Activated gamma-delta T cell treated with anti-CD3 and anti-CD28 coated beads, Interleukin-2, amount 50 U/mL, for 16 hours (primary cell): ENCODE measurements at regions not wholly inside any gene's neighbourhood (a gene's known extent, or its start where the extent isn't known, plus 50 kb on each side); places are given as distances from the start of the nearest gene placed in this dataset.
"Not testable (repeated sequence)": the region's sequence is repeated elsewhere in the genome, so short reads cannot be mapped to it uniquely, and the experiment has no call there.

ENCODE experiments used
- DNase-seq: peaks from one replicate; pipeline ENCODE4 v3.0.0-alpha.2; 2020; ENCODE audit warnings: low read depth

DNA sequence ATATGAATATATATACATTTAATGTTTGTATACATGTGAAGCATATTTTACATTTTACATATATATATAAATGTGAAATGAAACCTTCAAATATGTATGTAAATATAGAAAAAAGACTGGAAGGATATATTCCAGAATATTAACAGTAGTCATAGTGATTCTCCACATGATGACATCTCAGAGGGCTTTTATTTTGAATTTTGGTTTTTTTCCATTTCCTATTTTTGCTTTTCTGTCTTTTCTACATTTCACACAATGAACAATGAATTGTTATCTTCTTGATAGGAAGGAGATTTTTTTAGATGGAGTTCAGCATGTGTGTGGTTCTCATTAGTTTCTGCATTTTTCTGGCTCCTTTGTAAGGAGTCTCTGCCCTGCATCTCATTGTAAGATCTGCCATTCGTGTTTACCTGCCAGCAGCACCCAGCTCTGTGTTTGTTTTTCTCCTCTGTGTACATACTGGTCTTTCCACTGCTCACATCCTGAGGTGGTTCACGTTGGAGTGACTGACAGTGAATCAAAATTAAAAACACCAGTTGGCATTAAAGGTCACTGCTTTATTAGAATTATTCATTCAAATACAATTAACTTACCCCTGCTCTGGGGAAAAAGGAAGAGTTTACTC is 425.3 kb upstream of the MDFIC2 start:
- no peak for DNase-seq

DNA sequence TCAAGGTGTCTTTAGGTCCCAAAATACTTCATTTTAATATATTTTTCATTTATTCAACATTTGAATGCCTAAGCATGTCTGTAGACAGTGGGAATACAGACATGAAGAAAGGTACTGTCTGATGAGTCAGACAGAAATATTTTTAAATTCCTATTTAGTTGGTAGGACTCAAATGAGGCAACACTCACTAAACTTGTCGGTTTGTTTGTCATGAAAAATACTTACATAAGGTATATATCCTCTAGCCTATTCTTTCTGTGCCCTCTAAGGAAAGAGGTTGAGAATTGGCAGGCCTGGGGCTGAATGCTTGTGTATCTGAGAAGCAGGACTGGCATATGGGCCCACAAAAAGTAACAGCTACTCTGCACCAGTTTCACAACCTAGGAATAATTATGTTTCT is 423.6 kb upstream of the MDFIC2 start:
- no peak for DNase-seq

DNA sequence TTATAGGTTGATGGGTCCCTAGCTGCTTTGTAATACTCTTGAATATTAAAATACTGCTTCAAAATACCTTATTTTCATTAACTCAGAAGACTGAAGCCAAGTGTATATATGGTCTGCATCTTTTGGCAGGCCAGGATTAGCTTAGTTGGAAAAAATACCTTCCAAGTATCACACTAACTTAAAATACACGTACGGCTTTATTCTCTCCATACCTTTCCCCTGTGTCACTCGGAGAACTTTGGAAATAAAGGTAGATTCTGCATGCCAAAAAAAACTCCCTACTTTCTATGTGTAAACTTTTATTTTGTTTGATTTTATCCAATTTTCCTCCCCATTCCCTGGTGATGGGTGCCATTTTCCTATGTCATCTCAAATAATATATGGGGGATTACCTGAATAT is 422.3 kb upstream of the MDFIC2 start:
- DNase-seq, result no peak

DNA sequence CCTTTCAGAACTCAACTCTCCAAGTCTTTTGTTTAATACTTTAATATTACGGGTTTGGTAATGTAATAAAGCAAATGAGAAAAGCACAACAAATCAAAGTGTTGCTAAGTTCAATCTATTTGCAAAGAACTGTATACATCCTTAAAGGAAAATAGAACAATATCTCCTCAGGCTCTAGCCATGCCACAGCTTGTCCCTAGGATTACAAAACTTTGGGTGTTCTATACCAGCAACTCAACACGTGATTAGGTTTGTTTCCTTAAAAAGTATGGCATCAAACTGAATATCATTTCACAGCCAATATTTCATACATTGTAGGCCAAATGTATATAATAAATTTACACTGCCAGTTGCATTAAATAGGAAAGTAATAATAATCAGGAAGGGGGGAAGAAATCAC is 418.6 kb upstream of the MDFIC2 start:
- no peak for DNase-seq

DNA sequence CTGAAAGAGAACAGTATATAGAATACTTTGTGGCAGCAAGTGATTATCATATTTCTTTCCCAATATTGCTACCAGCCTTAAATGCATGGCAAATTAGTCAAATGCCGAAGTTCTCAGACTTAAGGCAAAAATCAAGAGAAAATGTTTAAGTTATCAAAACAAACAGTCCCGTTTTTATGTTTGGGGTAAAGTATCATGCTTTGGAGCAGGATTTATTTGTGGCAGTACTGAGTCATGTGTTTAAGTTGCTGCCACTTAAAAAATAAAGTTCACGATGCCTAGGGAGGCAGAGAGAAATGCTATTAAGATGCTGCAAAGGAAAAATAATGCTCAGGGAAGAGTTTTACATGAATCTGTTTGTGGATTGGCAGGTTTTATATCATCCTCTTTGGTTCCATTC is 417.4 kb upstream of the MDFIC2 start:
- no peak for DNase-seq

DNA sequence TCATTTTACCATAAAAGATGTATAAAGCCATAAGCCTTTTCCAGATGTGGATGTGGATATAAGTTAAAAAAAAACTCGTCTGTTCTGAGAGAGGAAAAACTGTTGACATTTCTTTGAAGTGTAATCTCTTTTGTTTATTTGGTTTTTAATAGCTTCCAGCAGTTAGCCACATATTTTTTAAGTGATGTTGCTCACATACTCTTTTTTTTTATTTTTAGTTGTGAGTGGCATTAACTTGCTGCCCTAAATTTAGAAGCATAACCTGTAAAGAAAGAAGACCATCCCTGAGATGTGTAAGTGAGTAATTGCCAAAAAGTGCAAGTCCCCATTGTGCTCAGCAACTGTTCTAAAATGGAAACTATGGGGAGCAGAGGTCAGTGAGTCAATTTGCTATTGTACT is 415.9 kb upstream of the MDFIC2 start:
- DNase-seq, result no peak

DNA sequence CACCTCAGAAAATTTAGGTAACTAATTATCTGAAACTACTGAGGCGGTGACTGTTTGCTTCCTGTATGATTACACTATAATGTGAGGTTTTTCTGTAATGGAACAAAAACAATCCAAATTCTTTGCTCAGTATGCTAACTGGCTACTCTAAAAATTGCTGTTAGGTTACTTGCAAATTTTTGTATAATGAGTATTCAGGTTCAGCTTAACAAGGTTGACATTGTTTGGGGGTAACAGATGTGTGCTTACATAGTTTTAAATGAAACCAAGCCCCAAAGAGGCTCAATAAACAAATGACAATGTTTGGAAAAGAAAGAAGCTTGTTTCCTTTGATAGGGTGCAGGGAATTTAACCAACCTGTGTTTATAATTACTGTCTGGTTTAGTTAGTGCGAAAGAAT is 414.5 kb upstream of the MDFIC2 start:
- no peak for DNase-seq

DNA sequence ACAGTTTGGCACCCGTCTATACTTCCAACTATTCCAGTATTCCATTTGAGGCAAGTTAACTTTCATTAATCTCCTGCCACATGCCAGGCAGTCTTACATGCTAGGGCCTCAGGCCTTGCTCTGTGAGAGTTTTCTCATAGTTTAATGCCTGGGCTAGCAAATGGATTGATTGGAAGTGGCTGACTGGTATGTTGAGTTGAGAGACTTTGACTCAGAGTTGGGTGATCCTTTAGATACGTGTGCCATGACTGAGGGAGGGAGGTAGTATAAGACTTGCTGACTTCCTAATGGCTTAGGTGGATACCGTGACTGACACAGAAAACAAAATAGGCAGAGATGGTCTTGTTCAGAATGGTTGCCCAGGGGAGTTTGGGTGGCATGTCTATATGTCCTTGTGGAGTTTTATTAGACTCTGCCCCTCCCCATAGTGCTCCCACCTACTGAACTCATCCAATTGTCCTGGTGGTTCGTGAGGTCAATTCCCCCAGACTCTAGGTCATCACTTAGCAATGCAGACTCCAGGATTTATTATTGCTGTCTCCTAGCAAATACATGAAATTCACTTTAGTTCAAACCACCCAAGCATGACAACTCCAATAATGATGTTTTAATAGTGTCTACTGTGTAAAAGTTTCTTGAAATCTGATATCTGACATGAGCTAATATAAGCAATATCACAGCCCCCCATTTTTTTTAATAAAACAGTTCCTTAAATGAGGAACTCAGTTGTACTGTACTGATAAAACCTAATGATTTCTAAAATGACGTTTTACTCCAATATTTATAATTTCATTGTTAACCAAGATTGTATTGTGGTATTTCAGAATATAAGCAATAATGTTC is 413.9 kb upstream of the MDFIC2 start:
- no peak for DNase-seq

DNA sequence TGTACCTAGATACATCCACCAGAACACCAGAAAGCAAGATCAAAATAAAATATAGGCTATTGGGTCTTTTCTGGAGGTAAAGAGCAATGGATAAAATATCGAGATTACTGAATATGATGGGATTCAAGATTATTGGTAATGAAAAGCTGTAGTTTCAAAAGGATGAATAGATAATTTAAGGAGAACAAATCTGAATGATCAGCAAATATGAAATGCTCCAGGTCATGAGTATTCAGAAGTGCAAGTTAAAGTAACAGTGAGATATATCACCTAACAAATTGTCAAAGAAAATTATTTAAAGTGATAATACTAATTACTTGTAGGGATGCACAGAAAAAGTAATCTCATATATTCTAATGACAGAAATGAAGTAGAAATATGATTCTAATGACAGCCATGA is 409.6 kb upstream of the MDFIC2 start:
- no peak for DNase-seq

DNA sequence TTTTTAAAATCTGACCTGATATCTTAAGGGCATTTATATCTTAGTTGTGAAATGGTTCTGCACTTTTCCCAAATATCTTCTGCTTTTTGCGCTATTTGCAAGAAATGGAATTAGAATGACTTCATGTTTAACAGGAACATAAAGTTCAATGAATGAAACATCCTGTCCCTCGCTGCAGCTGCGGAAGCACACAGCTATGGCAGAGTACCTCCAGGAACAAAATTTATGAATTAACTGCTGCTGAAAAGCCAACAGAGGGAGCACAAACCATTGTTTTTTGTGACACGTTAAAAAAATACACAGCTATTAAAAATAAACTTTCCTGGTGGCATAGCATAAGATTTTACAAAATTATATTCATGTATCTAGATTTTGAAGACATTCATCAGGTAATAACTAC is 404.4 kb upstream of the MDFIC2 start:
- DNase-seq, result no peak

DNA sequence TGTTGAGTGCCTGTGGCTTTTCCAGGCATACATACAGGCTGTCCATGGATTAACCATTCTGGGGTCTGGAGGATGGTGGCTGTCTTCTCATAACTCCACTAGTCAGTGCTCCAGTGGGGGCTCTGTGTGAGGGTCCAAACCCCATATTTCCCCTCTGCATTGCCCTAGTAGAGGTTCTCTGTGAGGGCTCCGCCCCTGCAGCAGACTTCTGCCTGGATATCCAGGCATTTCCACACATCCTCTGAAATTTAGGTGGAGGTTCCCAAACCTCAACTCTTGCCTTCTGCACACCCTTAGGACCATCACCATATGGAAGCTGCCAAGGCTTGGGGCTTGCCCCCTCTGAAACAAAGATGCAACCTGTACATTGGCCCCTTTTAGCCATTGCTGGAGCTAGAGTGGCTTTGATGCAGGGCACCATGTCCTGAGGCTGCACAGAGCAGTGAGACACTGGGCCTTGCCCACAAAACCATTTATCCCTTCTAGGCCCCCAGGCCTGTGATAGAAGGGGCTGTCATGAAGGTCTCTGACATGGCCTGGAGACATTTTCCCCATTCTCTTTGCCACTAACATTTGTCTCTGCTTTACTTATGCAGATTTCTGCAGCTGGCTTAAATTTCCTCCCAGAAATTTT is 400.1 kb upstream of the MDFIC2 start:
- DNase-seq, result no peak

DNA sequence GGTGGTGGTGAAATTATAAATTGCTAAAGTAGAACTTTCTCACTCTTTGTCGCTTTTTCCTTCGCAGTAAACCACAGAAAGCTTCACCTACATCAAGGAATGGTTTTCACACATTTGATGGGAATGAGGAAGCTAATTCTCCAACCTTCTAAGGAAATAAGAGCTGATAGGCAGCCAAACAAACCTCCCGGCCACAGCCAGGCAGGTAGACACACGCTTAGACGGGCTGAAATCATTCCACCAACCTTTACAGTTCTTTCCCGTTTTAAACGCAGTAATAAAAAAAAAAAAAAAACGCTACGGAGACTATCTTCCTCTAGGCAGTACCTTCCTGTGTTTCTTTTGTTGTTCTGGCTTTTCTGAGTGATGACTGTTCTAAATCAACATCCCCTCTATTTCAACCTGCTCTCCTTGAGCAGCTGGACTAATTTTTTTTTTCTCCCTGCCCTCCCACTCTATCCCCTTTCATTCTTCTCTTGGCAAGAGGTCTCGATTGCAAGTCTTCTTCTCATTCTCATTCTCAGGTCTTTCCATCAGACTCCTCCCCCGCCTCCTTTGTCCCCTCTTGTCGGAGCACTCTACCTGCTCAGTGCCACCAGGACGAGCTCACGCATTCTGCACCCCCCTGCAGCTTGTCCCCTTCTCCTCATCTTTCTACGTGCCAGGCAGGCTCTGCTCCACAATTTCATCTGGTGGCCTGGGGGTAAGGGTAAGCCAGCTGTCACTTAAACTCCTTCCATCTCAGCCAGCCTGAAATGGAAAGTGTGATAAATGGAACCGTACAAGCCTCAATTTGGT is 391.1 kb upstream of the MDFIC2 start:
- DNase-seq, result no peak

DNA sequence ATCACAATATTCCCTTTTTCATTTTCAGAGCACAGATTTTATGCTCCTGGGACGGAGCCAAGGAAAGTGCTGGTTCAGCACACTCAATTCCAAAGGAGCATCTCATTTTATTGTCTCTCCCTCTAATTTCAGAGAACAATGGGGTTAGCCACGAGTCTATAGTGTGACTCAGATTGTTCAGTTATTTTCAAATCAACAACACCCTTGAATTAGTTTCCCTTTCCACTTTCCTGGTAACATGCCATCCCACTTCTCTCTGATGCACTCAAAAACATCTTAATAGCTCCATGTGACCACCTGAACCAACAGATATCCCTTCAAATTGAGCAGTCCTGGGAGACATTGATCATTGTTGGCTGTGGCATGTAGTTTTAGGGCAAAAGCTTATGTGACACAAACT is 389.7 kb upstream of the MDFIC2 start:
- no peak for DNase-seq

DNA sequence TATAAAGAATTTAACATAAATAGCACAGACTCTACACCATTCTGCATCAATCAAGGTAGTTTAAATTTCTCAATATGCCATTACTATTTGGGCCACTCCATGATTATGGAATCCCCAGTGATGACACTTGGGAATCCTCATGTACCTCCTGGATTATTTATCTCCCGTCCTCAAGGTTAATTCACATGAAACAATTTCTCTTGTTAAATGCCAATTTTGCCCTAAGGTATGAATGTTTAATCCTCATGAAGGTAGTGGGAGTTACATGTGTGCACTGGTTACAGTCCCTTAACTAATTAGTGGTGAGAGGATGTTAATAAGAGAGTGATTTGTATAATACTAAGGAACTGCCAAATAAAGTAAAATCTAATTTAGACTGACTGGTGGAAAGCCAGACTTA is 372.3 kb upstream of the MDFIC2 start:
- DNase-seq, result no peak

DNA sequence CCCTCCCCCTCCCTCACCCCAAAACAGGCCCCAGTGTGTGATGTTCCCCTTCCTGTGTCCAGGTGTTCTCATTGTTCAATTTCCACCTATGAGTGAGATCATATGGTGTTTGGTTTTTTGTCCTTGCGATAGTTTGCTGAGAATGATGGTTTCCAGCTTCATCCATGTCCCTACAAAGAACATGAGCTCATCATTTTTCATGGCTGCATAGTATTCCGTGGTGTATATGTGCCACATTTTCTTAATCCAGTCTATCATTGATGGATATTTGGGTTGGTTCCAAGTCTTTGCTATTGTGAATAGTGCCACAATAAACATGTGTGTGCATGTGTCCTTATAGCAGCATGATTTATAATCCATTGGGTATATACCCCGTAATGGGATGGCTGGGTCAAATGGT is 363.4 kb upstream of the MDFIC2 start:
- DNase-seq, result not testable (repeated sequence)

DNA sequence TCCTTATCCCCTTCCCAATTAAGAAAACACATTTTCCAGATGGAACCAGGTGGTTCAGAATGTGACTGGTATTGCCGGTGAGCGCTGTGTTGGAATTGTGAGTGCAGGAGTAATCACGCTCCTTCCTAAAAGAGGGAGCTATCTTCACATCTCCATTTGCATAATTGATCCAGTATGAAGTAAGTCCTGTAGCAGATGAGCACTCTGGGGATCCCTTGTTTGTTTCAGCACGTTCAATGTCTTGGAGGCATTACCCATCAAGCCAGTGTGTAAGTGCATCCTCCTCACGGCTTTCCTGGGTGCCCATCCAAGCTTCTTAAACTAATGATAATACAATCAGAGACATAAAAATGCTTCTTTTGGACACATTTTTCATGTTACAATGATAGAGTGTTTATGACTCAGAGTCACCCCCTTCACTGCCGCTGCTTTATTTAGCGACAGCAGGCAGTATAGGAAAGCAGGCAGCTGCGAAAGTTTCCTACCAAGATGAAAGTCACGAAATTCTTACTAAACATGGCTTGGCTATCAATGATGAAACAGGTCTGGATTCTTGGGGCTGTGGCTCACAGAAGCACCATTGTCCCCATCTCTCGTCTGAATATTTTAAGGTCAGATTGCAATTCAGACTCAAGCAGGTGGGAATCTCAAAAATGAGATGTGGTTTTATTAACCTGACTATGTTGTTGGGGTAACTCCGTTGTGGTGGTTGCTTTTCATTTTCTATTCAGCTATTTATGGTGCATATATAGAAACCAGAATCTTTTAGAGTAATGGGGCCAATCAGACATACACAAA is 346.3 kb upstream of the MDFIC2 start:
- no peak for DNase-seq

DNA sequence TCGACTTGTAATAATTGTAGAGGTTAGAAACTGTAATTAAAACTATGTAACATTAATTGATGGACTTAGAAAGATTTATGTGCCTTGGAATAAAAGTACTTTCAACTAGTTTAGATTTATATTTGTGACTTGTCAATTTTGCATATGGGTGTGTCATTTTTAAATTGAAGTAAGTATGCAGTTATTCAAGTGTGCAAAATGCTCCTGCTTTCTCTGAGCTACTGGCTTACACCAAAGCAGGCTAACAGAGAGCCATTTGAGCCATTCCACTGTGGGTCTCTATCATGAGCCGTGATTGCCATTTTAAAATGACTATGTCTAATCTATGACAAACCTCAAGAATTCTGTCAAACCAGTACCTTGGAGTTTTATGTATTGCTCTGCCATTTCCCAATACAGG is 345.0 kb upstream of the MDFIC2 start:
- no peak for DNase-seq

DNA sequence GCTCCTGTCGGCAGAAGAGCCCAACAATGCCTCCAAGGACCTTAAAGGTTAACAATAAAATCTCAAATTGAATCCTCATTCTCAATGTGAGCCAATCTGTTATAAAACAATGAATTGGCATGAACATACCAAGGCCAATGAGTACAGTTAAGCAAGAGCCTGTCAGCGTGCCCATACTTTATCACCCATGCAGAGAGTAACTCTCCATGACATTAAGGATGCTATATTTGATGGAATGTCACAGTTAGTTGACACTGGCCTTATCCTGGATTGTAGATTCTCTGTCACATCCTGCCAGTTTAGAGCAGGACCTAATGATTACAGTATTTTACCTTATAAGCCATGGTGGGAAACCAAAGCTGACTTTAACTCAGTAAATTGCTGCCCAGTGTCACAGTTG is 335.4 kb upstream of the MDFIC2 start:
- DNase-seq, result no peak

DNA sequence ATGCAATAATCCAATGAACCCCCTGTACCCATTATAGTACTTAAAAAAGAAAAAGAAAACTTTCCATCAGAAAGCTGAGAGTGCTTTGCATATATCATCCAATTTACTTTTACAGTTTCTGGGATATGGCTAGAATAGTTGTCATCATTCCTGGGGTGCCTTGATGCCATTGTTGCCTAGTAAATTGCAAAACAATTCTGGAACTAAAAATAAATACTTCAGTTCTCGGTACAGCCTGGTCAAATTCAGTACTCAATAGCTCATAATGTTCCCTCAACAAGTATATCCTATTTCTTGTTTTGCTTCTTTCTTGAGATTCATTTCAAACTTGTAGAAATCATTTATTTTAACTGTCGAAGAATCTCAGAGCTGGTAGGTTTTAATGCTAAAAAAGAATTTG is 334.7 kb upstream of the MDFIC2 start:
- no peak for DNase-seq

DNA sequence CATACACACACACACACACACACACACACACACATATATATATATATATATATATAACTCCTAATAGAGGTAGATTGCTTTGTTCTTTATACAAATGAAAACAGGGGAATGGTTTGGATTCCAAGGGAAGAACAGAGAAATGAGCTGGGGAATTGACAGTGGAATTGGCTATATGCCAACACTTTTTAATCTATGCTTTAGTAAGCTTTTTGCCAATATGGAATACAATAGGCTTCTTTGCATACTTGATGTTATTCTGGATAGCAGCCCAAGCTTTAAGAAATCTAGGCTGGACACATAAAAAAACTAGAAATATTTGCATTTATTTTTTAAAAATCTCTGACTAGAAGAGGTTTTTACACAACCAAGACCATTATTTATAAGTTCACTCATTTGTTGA is 334.2 kb upstream of the MDFIC2 start:
- DNase-seq, result no peak

DNA sequence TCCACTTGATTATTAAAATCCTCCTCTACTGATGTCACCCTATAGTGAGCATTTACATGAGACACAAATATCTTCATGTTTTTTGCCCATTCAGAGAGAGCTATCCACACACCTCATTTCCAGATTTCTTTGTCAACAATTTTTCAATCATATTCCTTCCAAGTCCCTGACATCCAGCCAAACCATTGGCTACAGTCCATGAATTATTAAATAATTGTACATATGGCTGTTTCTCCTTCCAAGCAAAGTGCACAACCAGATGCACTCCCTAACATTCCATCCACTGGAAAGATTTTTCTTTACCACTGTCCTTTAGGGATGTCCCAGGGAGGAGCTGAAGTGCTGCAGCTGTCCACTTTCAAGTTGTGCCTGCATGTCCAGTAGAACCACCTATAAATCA is 328.0 kb upstream of the MDFIC2 start:
- no peak for DNase-seq

DNA sequence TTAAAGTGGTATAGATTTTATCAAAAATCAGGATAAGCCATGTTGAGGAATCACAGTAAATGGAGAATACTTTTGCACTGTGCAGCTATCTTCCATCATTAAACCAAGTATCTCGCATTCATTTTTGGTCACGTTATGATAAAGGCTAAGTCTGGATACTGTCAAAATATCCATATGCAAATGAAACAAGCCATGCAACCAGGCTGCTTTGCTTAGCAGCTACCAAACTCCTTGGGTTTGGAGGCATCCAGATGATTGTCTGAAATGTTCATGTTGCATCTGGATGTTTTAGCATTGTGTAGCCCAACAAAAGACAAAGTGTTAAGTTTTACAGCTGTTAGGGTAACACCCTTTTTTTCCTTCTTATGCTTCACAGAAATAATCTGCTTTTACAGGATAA is 322.9 kb upstream of the MDFIC2 start:
- DNase-seq, result no peak
